GM23338 (cell line): ENCODE measurements at regions not wholly inside any gene's neighbourhood (a gene's known extent, or its start where the extent isn't known, plus 50 kb on each side); places are given as distances from the start of the nearest gene placed in this dataset.

ENCODE experiments used
- ATAC-seq: fragments of 200-7000 bp; cut with Tn5 transposase; 3 replicates; pipeline ENCODE4 v1.9.1; 2020
- DNase-seq: peaks from one replicate; pipeline ENCODE4 v3.0.0-alpha.2; 2015; ENCODE audit warnings: low spot score
- H2AFZ ChIP-seq: fragments of 200-600 bp; sonication (generic); 2 replicates; pipeline ENCODE4 v1.8.0; 2016; ENCODE audit warnings: antibody characterized with exemption, mild to moderate bottlenecking, moderate library complexity
- H3F3A ChIP-seq: fragments of 200-600 bp; sonication (generic); replicated peaks from 2 replicates; pipeline ENCODE4 v1.8.0; 2017; ENCODE audit warnings: antibody characterized with exemption, mixed run types, low read depth
- H3K27ac ChIP-seq: fragments of 200-600 bp; sonication (generic); 2 replicates; pipeline ENCODE4 v1.6.1; 2016; ENCODE audit warnings: low read depth
- H3K27me3 ChIP-seq: fragments of 200-600 bp; sonication (generic); 2 replicates; pipeline ENCODE4 v1.8.0; 2016; ENCODE audit warnings: mild to moderate bottlenecking, mixed run types, moderate library complexity; ENCODE audit not compliant: insufficient read depth
- H3K36me3 ChIP-seq: fragments of 200-600 bp; sonication (generic); 2 replicates; pipeline ENCODE4 v1.8.0; 2016; ENCODE audit warnings: mild to moderate bottlenecking; ENCODE audit not compliant: insufficient read depth
- H3K4me1 ChIP-seq: fragments of 200-600 bp; sonication (generic); 2 replicates; pipeline ENCODE4 v1.8.0; 2016; ENCODE audit warnings: mild to moderate bottlenecking, moderate library complexity; ENCODE audit not compliant: insufficient read depth
- H3K4me2 ChIP-seq: fragments of 200-600 bp; sonication (generic); 2 replicates; pipeline ENCODE4 v1.7.1; 2017; ENCODE audit warnings: mixed run types
- H3K4me3 ChIP-seq: fragments of 200-600 bp; sonication (generic); 2 replicates; pipeline ENCODE4 v1.6.1; 2016; ENCODE audit warnings: mixed run types
- H3K79me2 ChIP-seq: fragments of 200-600 bp; sonication (generic); replicated peaks from 2 replicates; pipeline ENCODE4 v1.8.0; 2017; ENCODE audit warnings: mild to moderate bottlenecking; ENCODE audit not compliant: insufficient read depth
- H3K9me2 ChIP-seq: fragments of 200-600 bp; sonication (generic); 2 replicates; pipeline ENCODE4 v1.8.0; 2017; ENCODE audit not compliant: insufficient read depth
- H4K20me1 ChIP-seq: fragments of 200-600 bp; sonication (generic); replicated peaks from 2 replicates; pipeline ENCODE4 v1.8.0; 2017; ENCODE audit warnings: mild to moderate bottlenecking; ENCODE audit not compliant: insufficient read depth
- H3K27ac Mint-ChIP-seq: 2 replicates; pipeline ENCODE4 v1.8.0; 2020; ENCODE audit warnings: inconsistent platforms, mild to moderate bottlenecking, moderate library complexity, mixed read lengths
- H3K27me3 Mint-ChIP-seq: 3 replicates; pipeline ENCODE4 v1.8.0; 2022; ENCODE audit warnings: low read depth, mild to moderate bottlenecking, moderate library complexity, mixed read lengths, inconsistent platforms; ENCODE audit not compliant: insufficient read depth, poor library complexity
- H3K36me3 Mint-ChIP-seq: 3 replicates; pipeline ENCODE4 v1.8.0; 2021; ENCODE audit warnings: low read depth, mild to moderate bottlenecking, inconsistent platforms, moderate library complexity, mixed read lengths
- H3K4me1 Mint-ChIP-seq: 3 replicates; pipeline ENCODE4 v1.8.0; 2020; ENCODE audit warnings: mild to moderate bottlenecking, inconsistent platforms, mixed read lengths
- H3K4me3 Mint-ChIP-seq: 3 replicates; pipeline ENCODE4 v1.8.0; 2021; ENCODE audit warnings: moderate library complexity, mild to moderate bottlenecking, inconsistent platforms, mixed read lengths
- H3K9me3 Mint-ChIP-seq: 3 replicates; pipeline ENCODE4 v1.8.0; 2020; ENCODE audit warnings: moderate library complexity, mild to moderate bottlenecking, inconsistent platforms, mixed read lengths
- CTCF ChIP-seq, 2 experiments: fragments of 200-600 bp in 1 of 2; sonication (generic) in 1 of 2; conservative IDR thresholded peaks; 2 replicates each; pipeline versions ENCODE4 v1.5.1 to v1.6.1; 2016 to 2017; ENCODE audit warnings: antibody characterized with exemption in 2 of 2, low read depth in 2 of 2, mild to moderate bottlenecking in 2 of 2, moderate library complexity in 1 of 2
- ETS1 ChIP-seq: IDR thresholded peaks from 2 replicates; pipeline ENCODE4 v1.6.1; 2016; ENCODE audit warnings: antibody characterized with exemption
- POLR2AphosphoS5 ChIP-seq: IDR thresholded peaks from 2 replicates; pipeline ENCODE4 v1.6.1; 2016; ENCODE audit warnings: antibody characterized with exemption, low read depth
- ZNF462 ChIP-seq: fragments of 250-450 bp; sonication (Bioruptor Pico); IDR thresholded peaks from 2 replicates; pipeline ENCODE4 v1.5.0; 2020; ENCODE audit warnings: mild to moderate bottlenecking, moderate library complexity

GRCh38 chr16:72598696-72599095, 426.7 kb upstream of the PMFBP1 start (continued):
- TF ChIP-seq ZNF462 (no peak), CTCF (conservative IDR thresholded peaks at IDR 0.05; ENCODE audit: low read depth in 2 of 2) (no peak)

- peaks cover 8% of the 10 kb centered on the region; the same call in 1 of the 2 replicates for H3K79me2 ChIP-seq
- H3K4me2 ChIP-seq: no peak overlapping the region
- no peak overlapping the region for H2AFZ ChIP-seq
- no peaks in the 10 kb centered on the region for H3K4me1 ChIP-seq
- H3K27ac Mint-ChIP-seq: no peak overlapping the region
- H3K27me3 ChIP-seq: no peaks in the 10 kb centered on the region
- peaks cover 4% of the 10 kb centered on the region; the same call in 2 of the 3 replicates for H3K9me3 Mint-ChIP-seq
- no peaks in the 10 kb centered on the region for H3K4me1 Mint-ChIP-seq
- ATAC-seq: no peak
- H3K36me3 Mint-ChIP-seq: peaks cover under 1% of the 10 kb centered on the region; the same call in 1 of the 3 replicates
- H4K20me1 ChIP-seq: no peaks in the 10 kb centered on the region; the same call in 1 of the 2 replicates
- no peak overlapping the region for H3K4me3 Mint-ChIP-seq
- no peaks in the 10 kb centered on the region for H3K9me2 ChIP-seq
- no peak overlapping the region for H3K4me3 ChIP-seq
- H3K36me3 ChIP-seq: no peaks in the 10 kb centered on the region
- no peaks in the 10 kb centered on the region for H3K27me3 Mint-ChIP-seq
- H3K27ac ChIP-seq: no peak overlapping the region
- DNase-seq: no peak
- no peaks in the 10 kb centered on the region for H3F3A ChIP-seq
- TF ChIP-seq ZNF462 (no peak), ETS1 (no peak), POLR2AphosphoS5 (no peak)
Observed at GRCh38 chr16:72597938-72598337, 426.0 kb upstream of the PMFBP1 start.
